ENCODE measurements at regions not wholly inside any gene's neighbourhood (a gene's known extent, or its start where the extent isn't known, plus 50 kb on each side); places are given as distances from the start of the nearest gene placed in this dataset.

GRCh38 chr12:41836416-41836815 is 308.3 kb downstream of the GXYLT1 start:
- no peak for TF ChIP-seq CTCF (IDR thresholded peaks at IDR 0.05)
- TF ChIP-seq POLR2A (IDR thresholded peaks at IDR 0.05), result no peak
